GM21619 (cell line): ENCODE measurements at regions not wholly inside any gene's neighbourhood (a gene's known extent, or its start where the extent isn't known, plus 50 kb on each side); places are given as distances from the start of the nearest gene placed in this dataset.

Experiments used
- ATAC-seq: cut with Tn5 transposase; IDR thresholded peaks from one replicate; pipeline ENCODE4 v1.9.1; 2021; ENCODE audit not compliant: unreplicated experiment

GRCh38 chr14:101507836-101508150 lies 53.5 kb upstream of the DIO3 start:
- ATAC-seq: no peak

- no peak for ATAC-seq
These were observed 52.9 kb upstream of the DIO3 start for GRCh38 chr14:101508196-101508947.

GRCh38 chr14:101508948-101509729 lies 52.2 kb upstream of the DIO3 start:
- no peak for ATAC-seq

GRCh38 chr14:101509730-101510371 lies 51.4 kb upstream of the DIO3 start:
- ATAC-seq: no peak

GRCh38 chr14:101511199-101511598 lies 50.1 kb upstream of the DIO3 start:
- ATAC-seq: no peak
